Mesenchymal stem cell (in vitro differentiated cells and primary cell): ENCODE measurements at regions not wholly inside any gene's neighbourhood (a gene's known extent, or its start where the extent isn't known, plus 50 kb on each side); places are given as distances from the start of the nearest gene placed in this dataset.

Source experiments
- DNase-seq: peaks from one replicate; pipeline ENCODE4 v3.0.0-alpha.2; 2013
- H2AFZ ChIP-seq: one replicate; pipeline ENCODE4 v1.6.1; 2013; ENCODE audit warnings: low read depth, mild to moderate bottlenecking, control low read depth, inconsistent platforms, low read length, moderate library complexity
- H2AK5ac ChIP-seq: 2 replicates; pipeline ENCODE4 v1.6.1; 2013; ENCODE audit warnings: low read length, moderate library complexity, mild to moderate bottlenecking, inconsistent platforms; ENCODE audit not compliant: severe bottlenecking
- H2BK120ac ChIP-seq: one replicate; pipeline ENCODE4 v1.6.1; 2013; ENCODE audit warnings: low read depth, mild to moderate bottlenecking, inconsistent platforms, low read length, moderate library complexity
- H2BK12ac ChIP-seq, 2 experiments: one replicate each; pipeline ENCODE4 v1.6.1; 2013; ENCODE audit warnings: inconsistent platforms in 2 of 2, low read length in 2 of 2, mild to moderate bottlenecking in 2 of 2, moderate library complexity in 2 of 2, control low read depth in 1 of 2
- H2BK15ac ChIP-seq: one replicate; pipeline ENCODE4 v1.6.1; 2013; ENCODE audit warnings: mild to moderate bottlenecking, low read depth, inconsistent platforms; ENCODE audit not compliant: poor library complexity, severe bottlenecking
- H2BK5ac ChIP-seq: 2 replicates; pipeline ENCODE4 v1.6.1; 2013; ENCODE audit warnings: low read depth, mild to moderate bottlenecking, low read length, control low read depth, inconsistent platforms; ENCODE audit not compliant: poor library complexity, severe bottlenecking
- H3K14ac ChIP-seq, 2 experiments: one replicate each; pipeline ENCODE4 v1.6.1; 2013; ENCODE audit warnings: inconsistent platforms in 2 of 2, low read length in 2 of 2, control low read depth in 1 of 2, mild to moderate bottlenecking in 1 of 2, moderate library complexity in 1 of 2
- H3K18ac ChIP-seq, 2 experiments: one replicate each; pipeline ENCODE4 v1.6.1; 2013; ENCODE audit warnings: inconsistent platforms in 2 of 2, low read length in 2 of 2, control low read depth in 1 of 2, low read depth in 1 of 2, mild to moderate bottlenecking in 1 of 2
- H3K23ac ChIP-seq, 2 experiments: one replicate each; pipeline ENCODE4 v1.6.1; 2013; ENCODE audit warnings: inconsistent platforms in 2 of 2, low read length in 2 of 2, mild to moderate bottlenecking in 2 of 2, moderate library complexity in 2 of 2, control low read depth in 1 of 2
- H3K27ac ChIP-seq: 2 replicates; pipeline ENCODE4 v1.5.1; 2013; ENCODE audit warnings: mild to moderate bottlenecking, moderate library complexity, low read length, control low read depth, inconsistent platforms; ENCODE audit not compliant: poor library complexity, severe bottlenecking
- H3K27me3 ChIP-seq, 2 experiments: 2 replicates each; pipeline versions ENCODE4 v1.6.1 to v1.7.0; 2013; ENCODE audit warnings: low read length in 2 of 2, mild to moderate bottlenecking in 2 of 2, moderate library complexity in 2 of 2, control low read depth in 1 of 2, inconsistent platforms in 1 of 2; ENCODE audit not compliant: control insufficient read depth in 1 of 2, insufficient read depth in 1 of 2
- H3K36me3 ChIP-seq, 2 experiments: 2 replicates each; pipeline versions ENCODE4 v1.6.1 to v1.7.0; 2013; ENCODE audit warnings: low read length in 2 of 2, control low read depth in 1 of 2, inconsistent platforms in 1 of 2, low read depth in 1 of 2, mild to moderate bottlenecking in 1 of 2; ENCODE audit not compliant: insufficient read depth in 2 of 2, control insufficient read depth in 1 of 2
- H3K4ac ChIP-seq, 2 experiments: one replicate each; pipeline ENCODE4 v1.6.1; 2013; ENCODE audit warnings: inconsistent platforms in 2 of 2, low read length in 2 of 2, mild to moderate bottlenecking in 2 of 2, moderate library complexity in 2 of 2, control low read depth in 1 of 2, low read depth in 1 of 2
- H3K4me1 ChIP-seq: 2 replicates; pipeline ENCODE4 v1.6.1; 2013; ENCODE audit warnings: low read depth, low read length, control low read depth; ENCODE audit not compliant: control insufficient read depth, insufficient read depth
- H3K4me2 ChIP-seq: 2 replicates; pipeline ENCODE4 v1.6.1; 2013; ENCODE audit warnings: low read length, mild to moderate bottlenecking, inconsistent platforms; ENCODE audit not compliant: poor library complexity, severe bottlenecking
- H3K4me3 ChIP-seq, 2 experiments: 2 replicates each; pipeline versions ENCODE4 v1.5.1 to v1.7.0; 2013; ENCODE audit warnings: low read length in 2 of 2, mild to moderate bottlenecking in 2 of 2, control low read depth in 1 of 2, low read depth in 1 of 2; ENCODE audit not compliant: insufficient read depth in 1 of 2
- H3K79me1 ChIP-seq: replicated peaks from 2 replicates; pipeline ENCODE4 v1.6.1; 2013; ENCODE audit warnings: mild to moderate bottlenecking, control low read depth, low read length, inconsistent platforms; ENCODE audit not compliant: poor library complexity, severe bottlenecking
- H3K9ac ChIP-seq: 2 replicates; pipeline ENCODE4 v1.7.0; 2013; ENCODE audit warnings: mild to moderate bottlenecking, low read length, moderate library complexity
- H3K9me3 ChIP-seq: 2 replicates; pipeline ENCODE4 v1.7.0; 2013; ENCODE audit warnings: mild to moderate bottlenecking, low read length; ENCODE audit not compliant: control insufficient read depth
- H4K8ac ChIP-seq: one replicate; pipeline ENCODE4 v1.6.1; 2013; ENCODE audit warnings: inconsistent platforms, mild to moderate bottlenecking, low read length, moderate library complexity
- H4K91ac ChIP-seq: one replicate; pipeline ENCODE4 v1.6.1; 2013; ENCODE audit warnings: mild to moderate bottlenecking, low read length, inconsistent platforms
- WGBS: methylation state at CpG from one replicate; pipeline ENCODE4 v1.1.7; 2013; ENCODE audit warnings: mixed read lengths; 5-methylcytosine and 5-hydroxymethylcytosine counted together

- Histone ChIP-seq H4K8ac (no peak overlapping the region), H3K4me2 (no peak overlapping the region), H2BK5ac (no peak overlapping the region), H2AFZ (no peak overlapping the region), H3K9ac (peak overlapping the region; percentile 75), H3K9me3 (peaks cover 11% of the 10 kb centered on the region), H3K18ac (no peak overlapping the region), H3K14ac (no peak overlapping the region), H2BK12ac (no peak overlapping the region), H3K4me1 (no peaks in the 10 kb centered on the region), H3K4ac (no peak overlapping the region), H3K79me1 (no peaks in the 10 kb centered on the region), H3K36me3 (peaks cover 0 to 19% of the 10 kb centered on the region in 2 experiments), H4K91ac (no peak overlapping the region), H2AK5ac (no peak overlapping the region), H2BK15ac (no peak overlapping the region), H2BK120ac (no peak overlapping the region), H3K27ac (no peak overlapping the region), H3K4me3 (peak overlapping the region in 1 of 2 experiments; percentile 57), H3K23ac (no peak overlapping the region), H3K27me3 (peaks cover 0 to 19% of the 10 kb centered on the region in 2 experiments)
- no peak for DNase-seq
- 79% methylated on average over 3 of the region's 4 CpGs for WGBS
Observed at GRCh38 chr13:76812206-76812897, 73.9 kb downstream of the KCTD12 start.

GRCh38 chr13:76809389-76809788 is 76.8 kb downstream of the KCTD12 start:
- Histone ChIP-seq H3K4me2 (no peak overlapping the region), H2BK12ac (no peak overlapping the region), H3K14ac (no peak overlapping the region), H2AFZ (no peak overlapping the region), H3K27me3 (peaks cover 0 to 13% of the 10 kb centered on the region in 2 experiments), H3K4ac (no peak overlapping the region), H3K9ac (no peak overlapping the region), H2BK5ac (no peak overlapping the region), H3K23ac (no peak overlapping the region), H4K91ac (no peak overlapping the region), H3K4me1 (no peaks in the 10 kb centered on the region), H2BK15ac (no peak overlapping the region), H3K36me3 (peaks cover 0 to 5% of the 10 kb centered on the region in 2 experiments), H4K8ac (no peak overlapping the region), H2AK5ac (no peak overlapping the region), H3K27ac (no peak overlapping the region), H3K18ac (no peak overlapping the region), H3K4me3 (peak overlapping the region in 1 of 2 experiments; percentile 1), H3K9me3 (peaks cover 11% of the 10 kb centered on the region), H3K79me1 (no peaks in the 10 kb centered on the region), H2BK120ac (no peak overlapping the region)
- DNase-seq: no peak
- 100% methylated on average over 1 of the region's 1 CpG for WGBS

- DNase-seq: no peak
- no peak overlapping the region for H3K14ac ChIP-seq
- no peaks in the 10 kb centered on the region for H3K79me1 ChIP-seq
- H3K4me3 ChIP-seq: no peak overlapping the region
- no peak overlapping the region for H2BK120ac ChIP-seq
- no peak overlapping the region for H2AK5ac ChIP-seq
- no peak overlapping the region for H3K4ac ChIP-seq
- H4K91ac ChIP-seq: no peak overlapping the region
- no peak overlapping the region for H2AFZ ChIP-seq
- peaks cover 0 to 5% of the 10 kb centered on the region in 2 experiments for H3K36me3 ChIP-seq
- H3K9ac ChIP-seq: no peak overlapping the region
- H3K27ac ChIP-seq: no peak overlapping the region
- H2BK12ac ChIP-seq: no peak overlapping the region
- no peak overlapping the region for H3K4me2 ChIP-seq
- H3K4me1 ChIP-seq: no peaks in the 10 kb centered on the region
- no CpG with 5 or more reads among the region's 2 CpGs for WGBS
- H3K9me3 ChIP-seq: peaks cover 11% of the 10 kb centered on the region
- H3K18ac ChIP-seq: no peak overlapping the region
- H3K23ac ChIP-seq: no peak overlapping the region
- H2BK15ac ChIP-seq: no peak overlapping the region
- H3K27me3 ChIP-seq: peaks cover 0 to 13% of the 10 kb centered on the region in 2 experiments
- no peak overlapping the region for H4K8ac ChIP-seq
- H2BK5ac ChIP-seq: no peak overlapping the region
Observed at GRCh38 chr13:76808927-76809326, 77.3 kb downstream of the KCTD12 start.

- no peak overlapping the region for H2AFZ ChIP-seq
- H3K9ac ChIP-seq: no peak overlapping the region
- no peak overlapping the region for H3K27ac ChIP-seq
- H3K27me3 ChIP-seq: no peaks in the 10 kb centered on the region
- peaks cover 0 to 5% of the 10 kb centered on the region in 2 experiments for H3K36me3 ChIP-seq
- no peak overlapping the region for H4K91ac ChIP-seq
- no peaks in the 10 kb centered on the region for H3K79me1 ChIP-seq
- H3K14ac ChIP-seq: peak overlapping the region in 1 of 2 experiments; percentile 32
- no peak overlapping the region for H3K18ac ChIP-seq
- H3K23ac ChIP-seq: no peak overlapping the region
- H3K4ac ChIP-seq: no peak overlapping the region
- no peak overlapping the region for H2BK12ac ChIP-seq
- no peak overlapping the region for H3K4me3 ChIP-seq
- H2BK15ac ChIP-seq: no peak overlapping the region
- H2BK120ac ChIP-seq: no peak overlapping the region
- no peak overlapping the region for H2BK5ac ChIP-seq
- H3K9me3 ChIP-seq: peaks cover 15% of the 10 kb centered on the region
- 99% methylated on average over 4 of the region's 4 CpGs for WGBS
- H2AK5ac ChIP-seq: no peak overlapping the region
- DNase-seq: no peak
- H3K4me2 ChIP-seq: no peak overlapping the region
- no peaks in the 10 kb centered on the region for H3K4me1 ChIP-seq
- H4K8ac ChIP-seq: no peak overlapping the region
Observed at GRCh38 chr13:76804801-76805200, 81.4 kb downstream of the KCTD12 start.
